GM21786 (cell line): ENCODE measurements at regions not wholly inside any gene's neighbourhood (a gene's known extent, or its start where the extent isn't known, plus 50 kb on each side); places are given as distances from the start of the nearest gene placed in this dataset.
A peak's percentile ranks its signal among the peaks of the same experiment; 100 is the strongest.
"Not testable (repeated sequence)": the region's sequence is repeated elsewhere in the genome, so short reads cannot be mapped to it uniquely, and the experiment has no call there.

Experiments
- ATAC-seq: cut with Tn5 transposase; IDR thresholded peaks from one replicate; pipeline ENCODE4 v1.9.1; 2021; ENCODE audit not compliant: unreplicated experiment

DNA sequence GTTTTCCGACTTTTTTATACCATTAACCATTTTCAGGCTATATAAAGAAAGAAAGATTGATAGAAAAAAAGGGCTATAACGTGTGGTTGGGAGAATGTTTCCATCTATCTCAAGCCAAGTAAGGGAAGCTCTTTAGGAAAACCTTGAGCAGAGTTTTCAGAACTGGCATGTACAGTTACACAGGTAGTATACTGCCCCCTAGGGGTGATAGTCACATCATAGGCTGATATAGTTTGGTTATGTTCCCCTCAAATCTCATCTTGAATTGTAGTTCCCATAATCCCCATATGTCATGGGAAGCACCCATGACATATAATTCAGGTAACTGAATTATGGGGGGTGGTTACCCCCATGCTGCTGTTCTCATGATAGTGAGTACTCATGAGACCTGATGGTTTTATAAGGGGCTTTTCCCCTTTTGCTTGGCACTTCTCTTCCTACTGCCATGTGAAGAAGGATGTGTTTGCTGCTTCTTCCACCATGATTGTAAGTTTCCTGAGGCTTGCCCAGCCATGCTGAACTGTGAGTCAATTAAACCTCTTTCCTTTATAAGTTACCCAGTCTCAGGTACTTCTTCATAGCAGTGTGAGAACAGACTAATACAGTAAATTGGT is 186.8 kb downstream of the TMA16 start:
- peak; percentile 72 for ATAC-seq

- no peak for ATAC-seq
Observed at GRCh38 chr4:163688856-163689255, 194.4 kb downstream of the TMA16 start.

GRCh38 chr4:163693211-163693610 is 198.7 kb downstream of the TMA16 start:
- no peak for ATAC-seq

GRCh38 chr4:163693776-163694175 is 199.3 kb downstream of the TMA16 start:
- no peak for ATAC-seq

DNA sequence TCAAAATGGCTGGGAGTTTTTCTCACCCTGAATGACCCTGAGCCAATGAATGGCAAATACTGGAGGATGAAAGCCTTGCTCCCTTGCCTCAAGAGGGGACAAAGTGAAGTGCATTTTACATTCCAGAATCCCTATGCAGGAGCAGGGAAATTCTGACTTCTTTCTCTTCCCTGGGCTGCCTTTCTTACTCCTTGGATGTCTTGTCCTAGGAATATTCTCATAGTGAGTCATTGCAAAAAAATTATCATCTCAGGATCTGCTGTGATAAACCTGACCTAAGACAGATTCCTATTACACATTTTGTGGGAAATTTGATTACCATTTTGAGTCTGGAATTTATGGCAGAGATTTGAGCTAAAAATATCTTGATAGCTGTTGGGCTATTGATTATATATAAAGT is 199.9 kb downstream of the TMA16 start:
- no peak for ATAC-seq

GRCh38 chr4:163697121-163697520 is 202.6 kb downstream of the TMA16 start:
- ATAC-seq, result no peak

DNA sequence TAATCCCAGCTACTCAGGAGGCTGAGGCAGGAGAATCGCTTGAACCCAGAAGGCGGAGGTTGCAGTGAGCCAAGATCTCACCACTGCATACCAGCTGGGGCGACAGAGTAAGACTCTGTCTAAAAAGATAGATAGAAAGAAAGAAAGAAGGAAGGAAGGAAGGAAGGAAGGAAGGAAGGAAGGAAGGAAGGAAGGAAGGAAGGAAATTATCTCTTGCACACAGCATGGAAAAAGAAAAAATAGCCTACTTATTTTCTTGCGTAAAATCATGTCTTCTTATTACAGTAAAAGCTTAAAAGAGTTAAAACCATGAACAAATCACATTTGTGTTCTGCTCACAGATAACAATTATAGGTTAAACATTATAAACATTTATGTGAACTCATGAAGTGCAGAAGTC is 205.9 kb downstream of the TMA16 start:
- not testable (repeated sequence) for ATAC-seq

DNA sequence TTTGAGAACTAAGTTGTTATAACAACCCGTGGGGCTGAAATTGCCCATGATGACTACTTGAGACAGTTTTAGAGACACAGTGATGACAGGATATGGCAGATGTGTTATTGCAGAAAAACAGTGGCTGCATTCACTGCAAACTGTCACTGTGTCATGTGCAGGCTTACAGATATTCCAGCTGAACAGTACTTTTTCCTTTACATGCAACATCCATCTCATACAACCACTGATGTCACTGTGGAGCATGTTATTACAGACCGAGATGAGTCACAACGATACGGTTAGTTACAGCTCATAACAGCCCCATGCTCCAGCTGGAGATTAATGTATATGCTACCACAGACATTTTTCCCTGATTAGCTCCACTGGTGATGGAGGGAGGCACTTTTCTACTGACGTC is 207.4 kb downstream of the TMA16 start:
- peak; percentile 96 for ATAC-seq

- ATAC-seq, result no peak
Observed at GRCh38 chr4:163702736-163703135, 208.2 kb downstream of the TMA16 start.

- no peak for ATAC-seq
Observed at GRCh38 chr4:163703251-163703650, 208.8 kb downstream of the TMA16 start.

- ATAC-seq, result no peak
Observed at GRCh38 chr4:163707873-163708272, 213.4 kb downstream of the TMA16 start.

- no peak for ATAC-seq
Observed at GRCh38 chr4:163709601-163710000, 215.1 kb downstream of the TMA16 start.

DNA sequence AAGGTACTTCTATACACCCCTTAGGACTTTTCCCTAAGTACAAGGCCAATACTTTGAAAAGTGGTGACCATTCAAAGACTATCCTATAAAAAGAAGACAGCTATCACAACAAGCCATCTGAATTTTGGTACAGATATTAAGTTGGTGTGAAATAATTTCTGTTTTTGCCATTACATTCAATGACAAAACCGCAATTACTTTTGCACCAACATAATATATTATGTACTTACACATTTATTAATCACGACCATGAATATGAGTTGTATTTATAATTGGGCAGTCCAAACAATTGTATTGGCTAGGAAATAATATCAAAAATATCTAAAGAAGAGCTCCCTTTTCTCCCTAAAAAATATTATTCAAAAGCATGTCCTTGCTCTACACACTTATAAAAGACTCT is 215.7 kb downstream of the TMA16 start:
- no peak for ATAC-seq

- not testable (repeated sequence) for ATAC-seq
Observed at GRCh38 chr4:163724495-163724894, 230.0 kb downstream of the TMA16 start.

DNA sequence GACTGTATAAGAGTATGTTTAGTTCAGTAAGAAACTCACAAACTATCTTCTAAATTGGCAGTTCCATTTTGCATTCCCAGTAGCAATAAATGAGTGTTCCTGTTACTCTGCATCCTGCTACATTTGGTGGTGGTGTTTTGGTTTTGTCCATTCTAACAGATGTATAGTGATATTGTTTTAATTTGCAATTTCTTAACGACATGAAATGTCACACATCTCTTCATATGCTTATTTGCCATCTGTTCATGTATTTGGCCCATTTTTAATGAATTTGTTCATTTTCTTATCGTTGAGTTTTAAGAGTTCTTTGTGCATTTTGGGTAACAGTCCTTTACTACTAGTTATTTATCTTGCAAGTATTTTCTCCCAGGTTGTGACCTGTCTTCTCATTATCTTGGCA is 232.2 kb downstream of the TMA16 start:
- ATAC-seq, result no peak

- no peak for ATAC-seq
Observed at GRCh38 chr4:163731071-163731470, 236.6 kb downstream of the TMA16 start.

- no peak for ATAC-seq
Observed at GRCh38 chr4:163732473-163732872, 238.0 kb downstream of the TMA16 start.

DNA sequence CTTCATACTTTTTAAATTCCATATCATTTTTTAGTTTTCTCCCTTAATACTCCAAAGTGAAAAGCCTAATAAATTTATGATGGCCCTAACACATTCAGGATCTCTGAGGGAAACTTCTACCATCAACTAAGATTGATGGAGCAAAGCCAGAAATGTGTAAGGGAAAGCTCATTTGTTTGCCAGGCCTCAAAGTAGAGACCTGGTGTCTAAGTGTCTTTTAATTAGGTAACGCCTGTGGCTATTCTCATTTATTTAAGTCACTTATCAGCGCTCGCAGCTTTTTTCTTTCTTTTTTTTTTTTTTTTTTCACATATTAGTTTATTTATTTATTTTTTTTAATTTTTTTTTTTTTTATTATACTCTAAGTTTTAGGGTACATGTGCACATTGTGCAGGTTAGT is 242.4 kb downstream of the TMA16 start:
- ATAC-seq, result no peak

DNA sequence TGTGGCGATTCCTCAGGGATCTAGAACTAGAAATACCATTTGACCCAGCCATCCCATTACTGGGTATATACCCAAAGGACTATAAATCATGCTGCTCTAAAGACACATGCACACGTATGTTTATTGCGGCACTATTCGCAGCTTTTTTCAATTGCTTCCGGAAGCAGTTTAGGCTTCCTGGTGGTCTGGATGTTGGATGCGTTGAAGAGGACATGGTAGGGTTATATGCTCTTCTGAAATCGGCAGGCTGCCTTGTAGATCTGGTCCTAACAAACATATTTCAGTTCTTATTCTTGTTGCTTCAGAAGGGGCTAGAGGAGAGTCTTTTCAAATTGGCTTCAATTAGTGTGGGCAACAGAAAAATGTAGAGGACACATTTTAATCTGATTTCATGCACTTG is 243.4 kb downstream of the TMA16 start:
- not testable (repeated sequence) for ATAC-seq

GRCh38 chr4:163738521-163738920 is 244.0 kb downstream of the TMA16 start:
- no peak for ATAC-seq

DNA sequence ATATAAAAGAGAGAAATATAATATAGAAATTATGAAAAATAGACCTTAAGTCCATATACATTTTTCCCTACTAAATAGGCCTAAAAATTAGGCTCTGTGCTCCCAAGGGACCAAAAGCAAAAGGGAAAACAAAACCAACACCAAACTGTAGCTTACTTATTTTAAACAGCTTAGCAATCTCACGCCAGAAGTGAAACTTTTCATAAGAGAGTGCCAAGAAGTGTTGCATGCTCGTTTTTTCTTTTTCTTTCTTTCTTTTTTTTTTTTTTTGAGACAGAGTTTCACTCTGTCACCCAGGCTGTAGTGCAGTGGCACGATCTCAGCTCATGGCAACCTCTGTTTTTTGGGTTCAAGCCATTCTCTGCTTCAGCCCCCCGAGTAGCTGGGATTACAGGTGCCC is 250.4 kb downstream of the TMA16 start:
- ATAC-seq, result peak; percentile 99

- ATAC-seq, result no peak
Observed at GRCh38 chr4:163747293-163747692, 252.8 kb downstream of the TMA16 start.

DNA sequence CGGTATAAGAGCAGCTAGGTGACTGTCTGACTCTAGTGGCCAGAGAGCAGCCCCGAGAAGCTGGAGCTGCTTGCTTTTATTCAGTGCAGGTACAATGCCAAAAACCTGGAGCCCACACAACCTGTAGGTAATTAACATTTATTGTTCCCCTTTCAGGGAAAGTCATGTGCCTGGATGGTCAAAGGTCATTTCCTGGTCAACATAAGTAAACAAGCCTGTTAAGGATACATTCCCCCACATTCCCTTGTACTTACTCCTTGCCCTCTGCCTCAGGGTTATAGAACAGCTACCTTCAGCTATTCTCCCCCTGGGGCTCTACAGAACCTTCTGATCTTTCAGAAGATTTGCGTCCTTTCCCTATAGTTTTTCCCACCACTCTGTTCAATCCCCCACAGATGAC is 253.4 kb downstream of the TMA16 start:
- no peak for ATAC-seq
